Uterus (tissue), 2 donors: ENCODE measurements at regions not wholly inside any gene's neighbourhood (a gene's known extent, or its start where the extent isn't known, plus 50 kb on each side); places are given as distances from the start of the nearest gene placed in this dataset.

ENCODE experiments used
- POLR2A ChIP-seq, 2 donors: fragments of 450-650 bp; IDR thresholded peaks; one replicate each; pipeline ENCODE4 v1.6.1; 2016; ENCODE audit warnings: antibody characterized with exemption in 2 of 2, mild to moderate bottlenecking in 1 of 2, moderate library complexity in 1 of 2
- TF ChIP-seq, protein P1 (sequence below), 4 experiments: fragments of 200-600 bp in 2 of 4; fragments of 450-650 bp in 2 of 4; sonication (generic) in 2 of 4; IDR thresholded peaks; one replicate each; pipeline ENCODE4 v1.5.1; 2016 to 2019; ENCODE audit warnings: antibody characterized with exemption in 4 of 4, mild to moderate bottlenecking in 2 of 4, moderate library complexity in 1 of 4

DNA sequence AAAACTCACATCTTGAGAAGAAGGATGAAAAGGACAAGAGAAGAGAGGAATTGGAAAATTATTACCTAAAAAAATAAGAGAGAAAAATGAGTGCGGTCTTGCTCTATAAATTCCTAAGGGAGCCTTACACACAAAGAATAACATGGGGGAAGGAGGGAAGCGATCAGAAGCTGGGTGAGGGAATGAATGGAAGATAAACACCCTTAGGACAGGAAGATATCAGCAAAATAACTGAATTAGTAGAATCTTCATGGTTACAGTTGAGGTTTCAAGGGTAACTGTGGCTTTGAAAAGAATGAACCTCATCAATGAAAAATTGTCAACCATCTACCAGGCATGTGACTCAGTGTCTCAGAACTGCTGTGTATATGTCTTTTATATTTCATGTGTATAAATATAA, 192.5 kb upstream of the FOXD3 start:
- TF ChIP-seq, protein P1, sequence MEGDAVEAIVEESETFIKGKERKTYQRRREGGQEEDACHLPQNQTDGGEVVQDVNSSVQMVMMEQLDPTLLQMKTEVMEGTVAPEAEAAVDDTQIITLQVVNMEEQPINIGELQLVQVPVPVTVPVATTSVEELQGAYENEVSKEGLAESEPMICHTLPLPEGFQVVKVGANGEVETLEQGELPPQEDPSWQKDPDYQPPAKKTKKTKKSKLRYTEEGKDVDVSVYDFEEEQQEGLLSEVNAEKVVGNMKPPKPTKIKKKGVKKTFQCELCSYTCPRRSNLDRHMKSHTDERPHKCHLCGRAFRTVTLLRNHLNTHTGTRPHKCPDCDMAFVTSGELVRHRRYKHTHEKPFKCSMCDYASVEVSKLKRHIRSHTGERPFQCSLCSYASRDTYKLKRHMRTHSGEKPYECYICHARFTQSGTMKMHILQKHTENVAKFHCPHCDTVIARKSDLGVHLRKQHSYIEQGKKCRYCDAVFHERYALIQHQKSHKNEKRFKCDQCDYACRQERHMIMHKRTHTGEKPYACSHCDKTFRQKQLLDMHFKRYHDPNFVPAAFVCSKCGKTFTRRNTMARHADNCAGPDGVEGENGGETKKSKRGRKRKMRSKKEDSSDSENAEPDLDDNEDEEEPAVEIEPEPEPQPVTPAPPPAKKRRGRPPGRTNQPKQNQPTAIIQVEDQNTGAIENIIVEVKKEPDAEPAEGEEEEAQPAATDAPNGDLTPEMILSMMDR (IDR thresholded peaks at IDR 0.05) = no peak
- no peak for TF ChIP-seq POLR2A (IDR thresholded peaks at IDR 0.05)
